Stimulated activated CD4-positive, alpha-beta T cell treated with anti-CD3 and anti-CD28 coated beads, Interleukin-1b, Interleukin-23, amount 100 ng/mL, for 1 hour (primary cell): ENCODE measurements at regions not wholly inside any gene's neighbourhood (a gene's known extent, or its start where the extent isn't known, plus 50 kb on each side); places are given as distances from the start of the nearest gene placed in this dataset.

Experiments used
- DNase-seq, 2 donors: peaks; one replicate each; pipeline ENCODE4 v3.0.0-alpha.2; 2020; ENCODE audit warnings: low read depth in 2 of 2

DNA sequence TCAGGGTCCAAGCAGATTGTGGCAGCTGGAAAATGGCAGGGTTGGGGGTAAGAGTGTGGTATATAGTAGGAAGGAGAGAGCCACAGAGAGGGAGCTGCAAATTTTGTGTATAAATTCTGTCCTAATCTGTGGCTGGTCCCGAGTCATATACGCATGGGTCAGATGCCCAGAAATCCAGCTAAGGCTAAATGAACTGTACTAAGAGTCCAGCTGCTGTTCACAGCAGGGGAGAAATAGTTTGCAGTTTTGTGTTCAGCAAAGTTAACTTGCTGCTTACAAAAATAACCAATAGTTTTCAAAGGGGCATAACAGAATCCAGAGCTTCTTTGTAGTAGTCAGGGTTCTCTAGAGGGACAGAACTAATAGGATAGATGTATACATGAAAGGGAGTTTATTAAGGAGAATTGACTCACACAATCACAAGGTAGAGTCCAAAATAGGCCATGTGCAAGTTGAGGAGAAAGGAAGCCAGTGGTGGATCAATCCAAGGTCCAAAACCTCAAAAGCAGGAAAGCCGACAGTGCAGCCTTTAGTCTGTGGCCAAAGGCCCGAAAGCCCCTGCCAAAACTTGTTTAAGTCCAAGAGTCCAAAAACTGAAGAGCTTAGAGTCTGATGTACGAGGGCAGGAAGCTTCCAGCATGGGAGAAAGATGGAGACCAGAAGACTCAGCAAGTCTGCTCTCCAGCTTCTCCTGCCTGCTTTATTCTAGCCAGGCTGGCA is 146.1 kb upstream of the KBTBD8 start:
- no peak for DNase-seq

DNA sequence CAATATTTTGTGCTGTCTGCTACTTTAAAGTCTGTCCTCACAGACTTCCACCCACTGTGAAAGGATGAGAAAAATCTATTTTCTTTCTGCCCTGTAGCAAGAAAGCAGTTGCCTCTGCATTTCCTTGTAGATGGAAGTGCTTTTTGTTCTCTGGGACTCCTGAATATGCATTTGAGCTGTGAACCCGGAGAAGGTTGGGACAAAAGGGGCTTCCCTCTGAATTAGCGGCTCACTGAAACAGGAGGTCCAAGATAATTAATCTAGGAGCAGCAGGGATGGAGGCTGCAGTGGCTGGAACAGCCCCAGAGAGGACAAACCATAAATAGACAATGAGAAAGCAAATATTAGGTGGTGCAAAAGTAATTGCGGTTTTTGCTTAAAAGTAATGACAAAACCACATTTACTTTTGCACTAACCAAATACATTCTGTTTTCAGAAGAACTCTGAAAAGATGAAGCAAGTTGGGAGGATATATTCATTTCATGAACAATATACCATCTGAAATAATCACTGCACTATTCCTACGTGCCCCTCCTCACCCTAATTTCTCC is 143.4 kb upstream of the KBTBD8 start:
- no peak for DNase-seq

DNA sequence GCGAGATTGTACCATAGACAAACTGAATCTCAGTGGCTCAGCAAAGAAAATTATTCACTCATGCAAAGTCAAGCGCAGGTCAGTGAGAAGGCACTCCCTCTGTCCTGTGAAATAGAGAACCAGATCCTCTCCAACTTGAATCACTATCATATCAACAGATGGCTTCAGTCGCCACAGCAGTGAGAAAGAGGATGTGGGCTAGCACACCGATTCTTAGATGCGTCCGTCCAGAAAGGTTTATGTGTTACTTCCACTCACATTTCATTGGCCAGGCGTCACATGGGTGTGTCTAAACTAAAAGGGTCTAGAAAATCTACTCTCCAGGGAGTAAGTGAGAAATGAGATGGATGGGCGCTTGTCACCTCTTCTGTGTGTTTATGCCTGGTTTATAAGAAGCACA is 141.6 kb upstream of the KBTBD8 start:
- DNase-seq, result no peak

DNA sequence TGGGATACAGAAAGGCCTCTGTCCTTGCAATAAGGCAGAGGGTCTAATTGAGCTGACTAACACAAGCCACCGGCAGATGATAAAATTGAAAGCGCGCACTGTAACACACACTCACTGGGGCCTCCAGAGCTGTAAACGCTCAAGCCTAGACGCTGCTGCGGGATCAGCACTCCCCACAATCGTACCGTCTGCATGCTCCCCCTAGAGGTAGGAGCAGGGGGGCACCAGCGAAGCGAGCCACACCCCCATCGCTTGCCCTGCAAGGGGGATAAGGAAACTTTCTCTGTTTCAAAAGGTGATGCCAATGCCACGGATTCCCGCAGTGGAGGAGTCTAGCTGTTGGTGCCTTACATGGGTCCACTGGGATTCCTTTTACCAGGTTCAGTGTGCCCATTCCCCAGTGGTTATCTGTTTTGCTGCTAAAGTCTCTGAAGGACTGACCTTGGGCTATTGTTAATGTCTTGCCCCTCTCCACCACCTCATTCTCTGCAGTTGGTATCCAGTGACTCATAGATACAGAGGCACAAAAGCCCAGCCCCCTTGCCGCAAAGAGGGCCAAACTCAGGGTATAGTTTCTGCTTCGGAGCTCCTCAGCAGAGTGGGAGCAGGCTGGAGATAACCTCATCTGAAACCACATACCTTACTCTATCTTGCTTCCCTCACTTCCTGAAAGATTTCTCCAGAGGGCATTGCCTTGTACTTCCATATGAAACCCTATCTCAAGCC is 139.3 kb upstream of the KBTBD8 start:
- no peak for DNase-seq

DNA sequence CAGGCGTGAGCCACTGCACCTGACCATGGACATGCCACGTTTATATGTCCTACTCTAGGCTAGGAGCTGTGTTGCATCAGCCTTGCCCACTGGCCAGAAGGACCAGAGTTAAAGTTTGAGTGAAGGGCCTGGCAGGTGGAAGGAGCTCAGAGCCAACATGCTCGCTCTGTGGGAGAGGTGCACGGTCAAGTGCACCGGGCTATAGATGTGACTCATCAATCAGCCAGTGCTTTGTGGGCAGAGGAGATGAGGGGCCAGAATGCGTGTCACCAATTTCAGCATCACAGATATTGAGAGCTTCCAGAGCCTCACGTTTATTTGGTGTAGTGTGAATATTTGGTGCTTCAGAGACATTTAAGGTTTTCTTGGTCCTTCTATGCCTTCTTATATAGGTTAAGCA is 137.3 kb upstream of the KBTBD8 start:
- DNase-seq, result no peak

GRCh38 chr3:66863205-66864111 is 134.6 kb upstream of the KBTBD8 start:
- no peak for DNase-seq

GRCh38 chr3:66884659-66885058 is 113.4 kb upstream of the KBTBD8 start:
- no peak for DNase-seq

GRCh38 chr3:66885326-66886000 is 112.6 kb upstream of the KBTBD8 start:
- DNase-seq, result no peak

GRCh38 chr3:66889750-66890494 is 108.2 kb upstream of the KBTBD8 start:
- no peak for DNase-seq

GRCh38 chr3:66898155-66898554 is 100.0 kb upstream of the KBTBD8 start:
- no peak for DNase-seq

- DNase-seq, result no peak
Measured at GRCh38 chr3:66904336-66904735, 93.8 kb upstream of the KBTBD8 start.

GRCh38 chr3:66904831-66905493 is 93.1 kb upstream of the KBTBD8 start:
- no peak for DNase-seq

DNA sequence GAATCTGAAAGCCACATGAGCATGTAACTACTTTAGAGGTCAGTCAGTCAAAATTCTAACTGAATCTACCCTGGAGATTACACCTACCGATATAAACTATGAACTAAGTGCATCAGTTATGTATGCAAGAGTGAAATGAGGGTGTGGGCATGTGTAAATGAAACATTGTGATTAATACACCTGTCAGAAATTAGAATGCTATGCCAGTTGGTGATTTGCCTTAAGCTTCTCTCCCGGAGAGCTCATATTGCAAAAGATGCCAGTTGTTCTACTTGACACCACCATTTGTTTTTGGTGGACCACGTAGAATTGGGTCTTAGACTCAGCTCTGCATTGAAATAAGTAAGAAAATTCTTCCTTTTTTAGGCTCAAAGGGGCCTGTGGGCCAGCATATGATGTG is 91.0 kb upstream of the KBTBD8 start:
- DNase-seq, result no peak

DNA sequence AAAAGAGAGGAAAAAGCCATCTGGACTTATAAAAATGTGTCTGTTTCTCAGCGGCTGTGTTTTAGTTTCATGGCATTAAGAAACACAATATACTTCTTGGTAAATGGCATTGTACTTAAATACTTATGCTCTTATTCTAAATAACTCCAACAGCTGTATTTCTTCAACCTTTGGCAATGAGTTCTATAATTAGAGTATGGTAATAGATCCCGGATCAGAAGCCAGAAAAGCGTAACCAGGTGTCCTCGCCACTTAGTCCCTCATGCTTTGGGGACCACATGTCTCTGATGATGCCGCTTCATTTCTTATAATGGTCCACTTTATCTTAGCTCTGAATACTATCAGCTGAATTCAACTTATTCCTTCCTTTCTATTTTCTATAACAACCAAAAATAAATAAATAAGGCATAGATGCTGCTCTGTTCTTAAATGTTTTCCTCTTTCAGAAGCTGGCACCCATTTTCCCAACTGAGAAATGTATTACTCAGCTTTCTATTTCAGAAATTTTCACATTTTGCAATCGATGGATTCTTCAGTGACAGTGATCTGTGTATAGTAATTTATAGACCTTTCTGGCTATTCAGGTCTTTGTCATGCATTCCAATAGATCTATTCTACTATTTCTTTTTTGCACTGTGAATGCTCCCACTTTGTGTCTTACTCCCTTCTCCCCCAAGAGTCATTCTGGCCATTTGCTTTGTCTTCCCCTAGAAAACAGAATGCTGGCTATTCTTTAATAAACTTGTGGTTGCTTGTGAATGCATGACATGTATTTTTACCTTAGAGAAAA is 87.6 kb upstream of the KBTBD8 start:
- no peak for DNase-seq

DNA sequence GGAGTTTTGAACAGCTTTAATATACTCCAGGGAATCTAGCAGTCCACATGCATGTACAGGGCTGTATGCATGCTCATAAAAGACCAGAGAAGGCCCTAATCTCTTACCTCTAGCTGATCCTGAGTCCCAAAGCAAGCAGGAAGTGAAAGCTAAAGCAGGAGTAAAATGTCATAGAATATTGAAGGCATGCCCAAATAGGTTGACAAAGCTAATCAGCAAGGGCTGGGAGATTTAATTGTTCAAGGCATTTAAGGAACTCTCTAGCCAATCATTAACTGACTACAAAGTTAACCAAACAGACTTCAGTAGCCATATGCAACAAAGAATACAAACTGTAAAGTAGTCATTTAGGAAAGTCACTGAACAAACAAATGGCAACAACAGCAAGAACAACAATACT is 85.8 kb upstream of the KBTBD8 start:
- DNase-seq, result no peak

- DNase-seq, result no peak
Measured at GRCh38 chr3:66922058-66922457, 76.0 kb upstream of the KBTBD8 start.

DNA sequence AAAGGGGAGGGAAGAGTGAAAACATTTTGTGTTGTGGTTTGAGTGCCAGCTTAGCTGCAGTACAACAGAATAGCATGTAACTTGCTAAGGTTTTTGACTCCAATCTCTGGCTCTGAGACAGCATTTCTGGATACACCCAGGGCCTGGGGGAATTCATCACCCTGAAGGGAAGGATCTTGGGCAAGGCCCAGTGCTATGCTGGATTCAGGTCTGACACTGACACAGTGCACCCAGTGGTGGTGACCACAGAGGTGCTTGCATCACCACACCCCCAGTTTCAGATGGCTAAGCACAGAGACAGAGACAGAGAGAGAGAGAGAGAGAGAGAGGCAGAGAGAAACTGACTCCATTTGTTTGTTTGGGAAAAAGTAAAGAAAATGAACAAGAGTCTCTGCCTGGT is 74.1 kb upstream of the KBTBD8 start:
- DNase-seq, result no peak

DNA sequence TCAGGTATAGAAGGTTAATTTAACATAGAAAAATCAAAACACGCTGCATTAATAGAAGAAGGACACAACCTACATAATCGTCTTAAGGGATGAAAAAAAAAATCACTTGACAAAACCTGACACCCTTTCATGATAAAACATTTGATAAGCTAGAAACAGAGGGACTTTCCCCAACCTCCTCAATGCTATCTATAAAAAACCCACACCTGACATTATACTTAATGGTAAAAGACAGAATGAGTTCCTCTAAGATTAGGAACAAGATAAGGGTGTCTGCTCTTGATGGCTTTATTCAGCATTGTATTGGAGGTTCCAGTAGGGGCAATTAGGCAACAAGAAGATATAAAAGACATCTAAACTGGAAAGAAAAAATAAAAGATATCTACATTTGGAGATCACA is 69.9 kb upstream of the KBTBD8 start:
- DNase-seq, result no peak

GRCh38 chr3:66931291-66931690 is 66.8 kb upstream of the KBTBD8 start:
- no peak for DNase-seq

DNA sequence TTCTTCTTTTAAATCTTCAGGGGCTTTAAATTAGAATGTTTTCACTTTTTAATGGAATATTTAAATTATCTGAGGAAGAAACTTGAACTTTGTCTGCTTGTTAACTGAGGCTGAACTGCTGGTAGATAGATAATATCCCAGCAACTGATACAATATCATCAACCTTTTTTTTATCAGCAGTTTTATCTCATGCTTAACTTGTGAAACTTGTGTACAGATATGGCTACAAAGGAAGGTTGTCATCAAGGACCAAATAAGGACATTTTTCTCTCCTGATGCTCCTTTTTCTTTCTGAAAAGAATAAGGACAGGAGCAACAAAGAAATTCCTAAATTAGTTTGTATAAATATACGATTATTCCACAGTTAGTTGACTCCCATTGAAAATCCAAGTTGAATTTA is 66.4 kb upstream of the KBTBD8 start:
- no peak for DNase-seq
